GM18519 (cell line): ENCODE measurements at regions not wholly inside any gene's neighbourhood (a gene's known extent, or its start where the extent isn't known, plus 50 kb on each side); places are given as distances from the start of the nearest gene placed in this dataset.

ENCODE experiments used
- ATAC-seq: cut with Tn5 transposase; IDR thresholded peaks from one replicate; pipeline ENCODE4 v1.9.1; 2021; ENCODE audit warnings: mild to moderate bottlenecking, moderate library complexity; ENCODE audit not compliant: unreplicated experiment, low FRiP score

GRCh38 chr2:7930800-7931635 is 750.8 kb upstream of the ID2 start:
- no peak for ATAC-seq

- no peak for ATAC-seq
Measured at GRCh38 chr2:7931808-7932207, 750.0 kb upstream of the ID2 start.

- no peak for ATAC-seq
Measured at GRCh38 chr2:7933672-7934071, 748.2 kb upstream of the ID2 start.

- ATAC-seq, result no peak
Measured at GRCh38 chr2:7934476-7934875, 747.4 kb upstream of the ID2 start.

DNA sequence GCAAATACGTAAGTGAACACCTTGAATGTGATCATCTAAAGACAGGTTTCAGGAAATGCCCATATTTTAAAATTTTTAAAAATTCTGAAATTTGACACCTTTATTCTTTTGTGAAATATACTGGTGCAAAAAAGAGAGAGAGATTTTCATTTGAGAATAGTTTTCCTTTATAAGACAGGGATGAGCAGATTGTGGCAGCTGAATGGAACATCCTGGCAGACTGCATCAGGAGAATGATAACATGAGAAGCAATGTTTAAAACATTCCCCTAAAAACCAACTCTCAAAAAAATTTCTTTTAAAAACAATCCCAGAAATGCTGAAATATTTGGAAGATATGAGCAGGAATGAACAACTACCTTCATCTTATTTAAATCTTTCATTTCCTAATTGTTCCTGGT is 744.8 kb upstream of the ID2 start:
- ATAC-seq, result no peak

GRCh38 chr2:7940723-7941122 is 741.1 kb upstream of the ID2 start:
- no peak for ATAC-seq

GRCh38 chr2:7943446-7943845 is 738.4 kb upstream of the ID2 start:
- ATAC-seq, result no peak

- ATAC-seq, result no peak
Measured at GRCh38 chr2:7945026-7945425, 736.8 kb upstream of the ID2 start.

DNA sequence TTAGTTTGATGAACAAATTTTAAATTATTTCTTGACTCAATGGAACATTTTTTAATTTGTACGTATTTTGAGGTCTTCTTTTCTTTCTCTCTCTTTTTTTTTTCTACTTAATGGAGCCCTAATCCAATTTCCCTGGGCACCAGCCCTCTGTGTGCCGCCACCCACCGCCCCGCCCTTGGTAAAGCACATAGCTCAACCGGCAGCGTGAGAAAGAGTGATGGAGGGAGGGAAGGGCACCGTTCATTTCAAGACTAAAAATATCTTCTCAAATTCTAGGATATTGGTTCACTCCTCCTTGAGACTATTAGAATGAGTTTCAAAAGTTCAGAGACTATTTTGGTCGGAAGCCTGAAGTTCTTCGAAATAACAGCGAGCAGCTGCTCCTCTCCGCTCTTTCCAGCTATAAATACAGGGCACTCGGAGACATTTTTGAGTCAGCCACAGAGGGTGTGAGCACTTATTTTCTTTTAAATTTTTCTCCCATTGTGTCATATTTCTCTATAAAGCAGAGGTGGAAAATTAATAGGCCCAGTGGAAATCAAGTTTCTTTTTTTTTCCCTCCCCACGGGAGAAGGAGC is 731.7 kb upstream of the ID2 start:
- no peak for ATAC-seq

DNA sequence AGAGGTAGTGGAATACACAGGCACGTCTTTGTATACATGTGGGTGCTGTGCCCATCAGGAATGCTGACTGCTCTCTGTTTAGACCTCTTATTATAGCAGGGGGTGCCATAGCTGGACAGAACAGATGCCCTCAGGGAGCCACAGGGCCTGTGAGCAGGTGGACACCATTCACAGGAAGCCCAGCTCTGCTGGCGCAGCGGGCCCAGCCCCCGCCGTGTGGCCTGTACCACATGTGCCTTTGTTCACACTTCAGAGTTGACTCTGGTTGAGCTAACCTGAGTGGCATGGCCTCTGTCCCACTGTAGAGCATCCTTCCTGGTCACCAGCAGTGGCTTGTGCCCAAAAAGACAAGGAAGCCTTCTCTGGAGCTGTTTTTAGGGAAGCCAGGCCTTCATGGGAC is 730.9 kb upstream of the ID2 start:
- ATAC-seq, result no peak

DNA sequence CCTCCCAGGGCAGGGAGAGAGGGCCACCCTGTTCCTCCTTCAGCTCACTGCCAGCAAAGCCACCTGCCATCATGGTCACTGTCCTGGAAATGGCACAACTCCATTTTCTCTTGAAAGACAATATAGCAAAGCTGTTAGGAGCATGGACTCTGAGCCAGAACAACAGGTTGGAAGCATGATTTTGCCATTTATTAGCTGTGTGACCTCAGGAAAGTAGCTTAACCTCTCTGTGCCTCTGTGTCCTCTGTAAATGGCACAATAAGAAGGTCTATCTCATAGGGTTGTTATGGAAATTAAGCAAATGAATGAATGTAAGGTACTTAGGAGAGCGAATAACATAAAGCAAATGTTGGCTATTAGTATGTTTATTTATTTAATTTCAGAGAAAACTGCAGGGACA is 730.4 kb upstream of the ID2 start:
- no peak for ATAC-seq

GRCh38 chr2:7952046-7952745 is 729.7 kb upstream of the ID2 start:
- no peak for ATAC-seq

DNA sequence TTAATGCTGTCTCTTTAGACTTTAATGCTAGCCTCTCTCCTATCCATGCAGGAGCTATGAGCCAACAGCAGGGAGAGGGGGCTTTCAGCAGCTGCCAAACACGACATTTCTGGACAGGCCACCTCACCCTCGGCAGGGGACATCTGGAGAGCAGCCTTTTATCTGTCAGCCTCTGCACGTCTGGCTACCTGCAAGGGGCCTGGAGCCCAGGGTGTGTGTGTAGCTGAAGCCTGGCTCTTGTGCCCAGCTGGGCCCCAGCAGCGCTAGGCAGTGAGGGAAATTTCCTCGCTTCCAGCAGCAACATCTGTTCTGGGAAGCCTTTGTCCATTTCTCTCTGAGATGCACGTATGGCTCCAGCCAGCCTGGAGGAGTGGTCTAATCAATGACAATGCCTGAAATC is 728.7 kb upstream of the ID2 start:
- no peak for ATAC-seq

- ATAC-seq, result no peak
Measured at GRCh38 chr2:7954234-7954633, 727.6 kb upstream of the ID2 start.

DNA sequence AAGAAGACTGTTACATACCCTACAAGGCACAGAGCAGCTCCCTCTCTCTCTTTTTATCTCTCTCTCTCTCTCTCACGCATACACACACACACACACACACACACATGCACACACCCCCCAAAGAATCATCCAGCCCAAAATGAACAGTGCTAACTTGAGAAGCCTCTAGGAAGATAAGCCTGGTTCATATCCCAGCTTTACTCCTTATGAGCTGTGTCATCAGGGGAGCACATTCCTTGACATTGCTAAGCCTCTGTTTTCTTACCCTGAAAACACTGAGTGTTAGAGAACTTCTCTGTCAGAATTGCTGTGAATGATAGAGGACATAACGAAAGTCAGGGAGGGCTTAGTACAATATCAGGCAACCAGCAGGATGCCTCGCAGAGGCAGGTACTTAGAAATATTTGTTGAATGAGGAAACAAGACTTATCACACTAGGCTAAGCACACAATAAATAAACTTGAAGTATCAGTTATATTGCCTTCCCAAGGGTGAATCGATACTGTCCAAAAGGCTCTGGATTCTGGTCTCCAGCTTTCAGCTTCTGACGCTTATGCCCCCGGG is 725.6 kb upstream of the ID2 start:
- ATAC-seq, result no peak

GRCh38 chr2:7961550-7961949 is 720.3 kb upstream of the ID2 start:
- ATAC-seq, result no peak

- no peak for ATAC-seq
Measured at GRCh38 chr2:7962161-7962560, 719.7 kb upstream of the ID2 start.

DNA sequence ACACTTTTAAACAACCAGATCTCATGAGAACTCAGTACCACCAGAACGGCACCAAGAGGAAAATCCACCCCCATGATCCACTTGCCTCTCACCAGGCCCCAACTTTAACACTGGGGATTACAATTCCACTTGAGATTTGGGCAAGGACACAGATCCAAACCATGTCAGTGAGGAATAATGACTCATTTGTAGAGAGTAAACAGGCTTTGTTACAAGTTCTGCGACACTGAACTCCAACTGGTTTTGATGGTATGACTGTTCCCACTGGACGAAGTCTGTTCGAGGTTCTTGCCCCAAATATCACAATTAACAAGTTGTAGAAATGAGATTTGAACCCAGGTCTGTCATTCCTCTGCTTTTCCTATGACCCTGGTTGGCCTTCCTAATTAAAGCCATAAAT is 718.1 kb upstream of the ID2 start:
- no peak for ATAC-seq

- ATAC-seq, result no peak
Measured at GRCh38 chr2:7966032-7966431, 715.8 kb upstream of the ID2 start.

DNA sequence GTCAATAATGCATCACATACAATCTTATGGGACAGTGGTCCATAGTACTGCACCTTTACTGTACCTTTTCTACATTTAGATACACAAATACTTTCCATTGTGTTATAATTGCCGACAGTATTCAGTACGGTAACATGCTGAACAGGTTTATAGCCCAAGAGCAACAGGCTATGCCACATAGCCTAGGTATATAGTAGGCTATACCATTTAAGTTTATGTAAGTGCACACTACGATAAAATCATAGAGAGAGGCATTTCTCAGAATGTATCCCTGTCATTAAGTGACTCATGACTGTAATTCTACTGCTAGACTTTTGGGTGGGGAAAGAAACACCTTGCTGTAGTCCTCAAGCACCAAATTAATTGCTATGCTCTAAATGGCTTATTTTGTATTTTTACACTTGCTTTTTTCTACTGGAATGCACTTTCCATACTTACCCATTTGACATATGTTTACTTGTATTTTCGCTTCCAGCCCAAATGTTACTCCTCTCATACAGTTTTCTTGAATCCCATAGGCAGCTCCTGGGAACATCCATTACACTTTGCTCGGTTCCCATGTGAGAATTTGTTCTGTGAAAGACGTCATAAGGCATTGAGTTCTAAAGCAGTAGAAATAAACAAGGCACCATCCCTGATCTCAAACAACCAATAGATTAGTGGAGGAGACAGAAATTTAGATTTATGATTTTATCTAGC is 714.0 kb upstream of the ID2 start:
- ATAC-seq, result no peak
